ENCODE measurements at regions not wholly inside any gene's neighbourhood (a gene's known extent, or its start where the extent isn't known, plus 50 kb on each side); places are given as distances from the start of the nearest gene placed in this dataset.

- POLR2A ChIA-PET, result no interaction called here
- no peaks in the 10 kb centered on the region for H3K79me2 ChIP-seq (ENCODE audit: control insufficient read depth, insufficient read depth, low read length)
- DNase-seq (ENCODE audit: low read depth, low spot score) (no peak), ATAC-seq (no peak), FAIRE-seq (no peak)
- H3K27ac ChIP-seq (ENCODE audit: control insufficient read depth, insufficient read depth), result no peak overlapping the region
- H3K36me3 ChIP-seq (ENCODE audit: control insufficient read depth in 2 of 2, insufficient read depth in 2 of 2, low read length in 1 of 2), result no peaks in the 10 kb centered on the region
- SMC1A ChIA-PET (ENCODE audit: uncharacterized antibody, unreplicated experiment), result interaction anchor here (1.4 kb wide), 1 partner anchor 21 kb away, joined by 3 read pairs; no protein-coding TSS in a partner anchor
- no peak overlapping the region for H2AFZ ChIP-seq (ENCODE audit: control insufficient read depth, low read depth, low read length)
- no peaks in the 10 kb centered on the region for H4K20me1 ChIP-seq (ENCODE audit: control insufficient read depth, insufficient read depth)
- RAD21 ChIA-PET (ENCODE audit: unreplicated experiment), result interaction anchor here (1.0 kb wide), 1 partner anchor 14 kb away, joined by 3 read pairs; no protein-coding TSS in a partner anchor
- H3K4me2 ChIP-seq (ENCODE audit: control insufficient read depth, insufficient read depth), result no peak overlapping the region
- H3K4me1 ChIP-seq (ENCODE audit: control insufficient read depth, insufficient read depth, low read length), result no peaks in the 10 kb centered on the region
- H3K4me3 ChIP-seq, result no peak overlapping the region
- intact Hi-C loops (cut with micrococcal nuclease; ENCODE audit: unreplicated experiment) (no loop called here), in situ Hi-C loops (cut with MboI) (no loop called here)
- H3K9ac ChIP-seq (ENCODE audit: control insufficient read depth, insufficient read depth, low read length), result no peak overlapping the region
- H3K9me3 ChIP-seq (replicated peaks; ENCODE audit: control insufficient read depth, insufficient read depth, low read length), result no peaks in the 10 kb centered on the region
- no peaks in the 10 kb centered on the region; a peak in 1 of 4 replicates for H3K27me3 ChIP-seq (replicated peaks in 1 of 2; ENCODE audit: control insufficient read depth in 2 of 2, insufficient read depth in 2 of 2, low read length in 1 of 2)
- CTCF ChIA-PET, result interaction anchor here (1.5 kb wide), 1 partner anchor 16 kb away, joined by 3 read pairs; no protein-coding TSS in a partner anchor
- BruUV-seq (replicated peaks), result no TSS peak
- TF ChIP-seq JUNB (IDR thresholded peaks at IDR 0.05), result no peak
- no peak for TF ChIP-seq IKZF2 (IDR thresholded peaks at IDR 0.05)
- TF ChIP-seq POLR2AphosphoS5 (IDR thresholded peaks at IDR 0.05; ENCODE audit: low read length), result no peak
- no peak for TF ChIP-seq SIN3A (IDR thresholded peaks at IDR 0.05; ENCODE audit: low read depth, low read length)
- no peak for TF ChIP-seq USF2 (IDR thresholded peaks at IDR 0.05; ENCODE audit: borderline replicate concordance, low read depth, low read length)
- TF ChIP-seq PAX8 (IDR thresholded peaks at IDR 0.05), result no peak
- no peak for TF ChIP-seq CEBPZ (IDR thresholded peaks at IDR 0.05; ENCODE audit: low read depth, low read length)
- TF ChIP-seq GATAD2B (conservative IDR thresholded peaks at IDR 0.05; ENCODE audit: low read depth), result no peak
- TF ChIP-seq IRF5 (IDR thresholded peaks at IDR 0.05; ENCODE audit: borderline replicate concordance), result no peak
- no peak for TF ChIP-seq NR2F1 (conservative IDR thresholded peaks at IDR 0.05)
- TF ChIP-seq NFYB (IDR thresholded peaks at IDR 0.05; ENCODE audit: insufficient read depth, low read depth, low read length), result no peak
- TF ChIP-seq IRF4 (IDR thresholded peaks at IDR 0.05; ENCODE audit: low read depth, low read length), result no peak
- TF ChIP-seq SMC3 (IDR thresholded peaks at IDR 0.05; ENCODE audit: borderline replicate concordance, low read length), result no peak
- TF ChIP-seq CTCF (IDR thresholded peaks at IDR 0.05 in 2 of 3, conservative IDR thresholded peaks at IDR 0.05 in 1 of 3; ENCODE audit: control insufficient read depth in 2 of 3, extremely low read depth in 1 of 3, insufficient read depth in 1 of 3, low read depth in 3 of 3, low read length in 3 of 3), result no peak
- no peak for TF ChIP-seq SUZ12 (IDR thresholded peaks at IDR 0.05; ENCODE audit: unreplicated experiment)
- TF ChIP-seq POU2F2 (IDR thresholded peaks at IDR 0.05; ENCODE audit: borderline replicate concordance, low read depth, low read length), result no peak
- no peak for TF ChIP-seq SMARCA5 (IDR thresholded peaks at IDR 0.05)
- no peak for TF ChIP-seq SUPT20H (IDR thresholded peaks at IDR 0.05; ENCODE audit: borderline replicate concordance, control insufficient read depth, low read depth, low read length)
- TF ChIP-seq ZNF274 (IDR thresholded peaks at IDR 0.05; ENCODE audit: insufficient read depth, insufficient read length), result no peak
Observed at GRCh38 chr3:161913786-161914389, 417.3 kb downstream of the OTOL1 start.
